Left renal cortex interstitium (tissue), 4 donors: ENCODE measurements at regions not wholly inside any gene's neighbourhood (a gene's known extent, or its start where the extent isn't known, plus 50 kb on each side); places are given as distances from the start of the nearest gene placed in this dataset.
"Not testable (repeated sequence)": the region's sequence is repeated elsewhere in the genome, so short reads cannot be mapped to it uniquely, and the experiment has no call there.

Experiments used
- DNase-seq, 4 donors: peaks; one replicate each; pipeline ENCODE4 v3.0.0-alpha.2; 2013; ENCODE audit warnings: low read depth in 4 of 4, low spot score in 2 of 4, missing footprints in 1 of 4

- DNase-seq, result no peak
Measured at GRCh38 chr11:70584498-70585235, 186.3 kb downstream of the CTTN start.

GRCh38 chr11:70585236-70585545, 186.9 kb downstream of the CTTN start:
- no peak for DNase-seq

- DNase-seq, result no peak
Measured at GRCh38 chr11:70586261-70587074, 188.1 kb downstream of the CTTN start.

- DNase-seq, result no peak
Measured at GRCh38 chr11:70587075-70587389, 188.7 kb downstream of the CTTN start.

- DNase-seq, result no peak
Measured at GRCh38 chr11:70590356-70590991, 192.1 kb downstream of the CTTN start.

GRCh38 chr11:70592641-70593165, 194.4 kb downstream of the CTTN start:
- no peak for DNase-seq

- no peak for DNase-seq
Measured at GRCh38 chr11:70593446-70593983, 195.2 kb downstream of the CTTN start.

- DNase-seq, result no peak
Measured at GRCh38 chr11:70594031-70594430, 195.7 kb downstream of the CTTN start.

GRCh38 chr11:70594606-70595005, 196.3 kb downstream of the CTTN start:
- no peak for DNase-seq

GRCh38 chr11:70595016-70595415, 196.7 kb downstream of the CTTN start:
- no peak for DNase-seq

GRCh38 chr11:70595452-70595851, 197.1 kb downstream of the CTTN start:
- DNase-seq, result no peak

- DNase-seq, result no peak
Measured at GRCh38 chr11:70596091-70596490, 197.8 kb downstream of the CTTN start.

- DNase-seq, result no peak
Measured at GRCh38 chr11:70597006-70597555, 198.8 kb downstream of the CTTN start.

GRCh38 chr11:70597751-70598625, 199.7 kb downstream of the CTTN start:
- no peak for DNase-seq

GRCh38 chr11:70600911-70601415, 202.6 kb downstream of the CTTN start:
- DNase-seq, result not testable (repeated sequence)

GRCh38 chr11:70601861-70602538, 203.7 kb downstream of the CTTN start:
- no peak for DNase-seq

- DNase-seq, result no peak
Measured at GRCh38 chr11:70603114-70603755, 204.9 kb downstream of the CTTN start.

GRCh38 chr11:70603756-70604211, 205.5 kb downstream of the CTTN start:
- DNase-seq, result no peak

- DNase-seq, result no peak
Measured at GRCh38 chr11:70604221-70604620, 205.9 kb downstream of the CTTN start.
